ENCODE measurements at regions not wholly inside any gene's neighbourhood (a gene's known extent, or its start where the extent isn't known, plus 50 kb on each side); places are given as distances from the start of the nearest gene placed in this dataset.

DNA sequence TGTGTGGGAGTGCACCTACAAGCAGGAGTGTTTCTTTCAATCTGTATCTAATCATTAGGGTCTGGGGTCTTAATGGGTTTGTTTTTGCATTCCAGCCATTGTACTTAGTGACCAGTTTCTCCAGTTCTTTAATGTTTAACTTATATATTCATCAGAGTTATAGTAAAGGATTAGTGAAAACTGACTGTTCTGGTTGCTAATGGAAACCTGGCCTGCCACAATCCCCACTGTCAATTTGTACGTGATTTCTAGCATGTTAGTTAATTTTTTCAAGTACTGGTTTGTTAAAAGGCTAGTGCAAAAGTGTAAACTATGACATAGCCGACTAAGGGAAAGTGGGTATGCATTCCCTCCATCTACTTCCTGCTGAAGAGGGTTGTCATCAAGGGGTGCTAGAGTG lies 276.1 kb downstream of the HTR1A start:
- ATAC-seq (ENCODE audit: low read depth in 2 of 2), result no peak
- DNase-seq, result no peak
- Histone ChIP-seq H3K4me3 (ENCODE audit: low read depth, low read length) (no peak overlapping the region), H3K9me3 (ENCODE audit: control insufficient read depth in 2 of 2, low read length in 2 of 2) (no peaks in the 10 kb centered on the region), H3K27me3 (ENCODE audit: control insufficient read depth, insufficient read depth, low read length) (no peaks in the 10 kb centered on the region), H3K36me3 (ENCODE audit: control insufficient read depth, insufficient read depth, low read length) (no peaks in the 10 kb centered on the region), H3K27ac (ENCODE audit: insufficient read depth, low read length, poor library complexity, severe bottlenecking) (no peak overlapping the region), H3K4me1 (ENCODE audit: control insufficient read depth, insufficient read depth, low read length, poor library complexity, severe bottlenecking) (no peaks in the 10 kb centered on the region)
- Mint-ChIP-seq H3K4me1 (no peaks in the 10 kb centered on the region), H3K4me3 (no peak overlapping the region), H3K27ac (no peak overlapping the region), H3K36me3 (no peaks in the 10 kb centered on the region), H3K9me3 (peaks cover 0 to 8% (median 2%) of the 10 kb centered on the region in 7 donors), H3K27me3 (no peaks in the 10 kb centered on the region)

DNA sequence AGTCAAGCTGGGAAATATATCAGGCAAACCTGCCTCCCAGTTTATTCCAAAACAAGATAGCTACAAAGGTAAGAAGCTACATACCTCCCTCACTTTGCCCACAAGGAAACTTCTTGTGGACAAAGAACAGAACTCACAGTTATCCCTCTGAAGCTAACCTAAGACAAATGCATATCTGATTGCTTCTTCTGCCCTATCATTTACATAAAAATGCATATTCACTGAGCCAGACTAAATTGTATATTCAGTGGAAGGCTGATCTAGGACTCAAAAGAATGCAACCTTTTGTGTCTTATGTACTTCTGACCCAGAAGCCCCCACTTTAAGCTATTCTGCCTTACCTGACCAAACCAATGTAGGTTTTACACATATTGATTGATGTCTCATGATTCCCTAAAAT lies 276.8 kb downstream of the HTR1A start:
- H3K4me1 Mint-ChIP-seq, result no peaks in the 10 kb centered on the region
- no peak overlapping the region for H3K4me3 Mint-ChIP-seq
- Histone ChIP-seq H3K4me1 (ENCODE audit: control insufficient read depth, insufficient read depth, low read length, poor library complexity, severe bottlenecking) (no peaks in the 10 kb centered on the region), H3K27ac (ENCODE audit: insufficient read depth, low read length, poor library complexity, severe bottlenecking) (no peak overlapping the region), H3K9me3 (ENCODE audit: control insufficient read depth in 2 of 2, low read length in 2 of 2) (no peaks in the 10 kb centered on the region), H3K4me3 (ENCODE audit: low read depth, low read length) (no peak overlapping the region), H3K36me3 (ENCODE audit: control insufficient read depth, insufficient read depth, low read length) (no peaks in the 10 kb centered on the region), H3K27me3 (ENCODE audit: control insufficient read depth, insufficient read depth, low read length) (no peaks in the 10 kb centered on the region)
- H3K27ac Mint-ChIP-seq, result no peak overlapping the region
- no peaks in the 10 kb centered on the region for H3K36me3 Mint-ChIP-seq
- peaks cover 0 to 8% (median 2%) of the 10 kb centered on the region in 7 donors for H3K9me3 Mint-ChIP-seq
- no peak for DNase-seq
- no peak for ATAC-seq (ENCODE audit: low read depth in 2 of 2)
- H3K27me3 Mint-ChIP-seq, result no peaks in the 10 kb centered on the region

- no peak overlapping the region for H3K4me3 ChIP-seq (ENCODE audit: low read depth, low read length)
- no peak overlapping the region for H3K4me3 Mint-ChIP-seq
- H3K4me1 ChIP-seq (ENCODE audit: control insufficient read depth, insufficient read depth, low read length, poor library complexity, severe bottlenecking), result no peaks in the 10 kb centered on the region
- no peaks in the 10 kb centered on the region for H3K27me3 Mint-ChIP-seq
- no peak overlapping the region for H3K27ac ChIP-seq (ENCODE audit: insufficient read depth, low read length, poor library complexity, severe bottlenecking)
- H3K36me3 Mint-ChIP-seq, result no peaks in the 10 kb centered on the region
- ATAC-seq (ENCODE audit: low read depth in 2 of 2), result no peak
- peaks cover 0 to 19% (median 5%) of the 10 kb centered on the region in 7 donors for H3K9me3 Mint-ChIP-seq
- no peak overlapping the region for H3K27ac Mint-ChIP-seq
- no peaks in the 10 kb centered on the region for H3K36me3 ChIP-seq (ENCODE audit: control insufficient read depth, insufficient read depth, low read length)
- peaks cover 0 to 3% of the 10 kb centered on the region in 2 experiments for H3K9me3 ChIP-seq (ENCODE audit: control insufficient read depth in 2 of 2, low read length in 2 of 2)
- H3K27me3 ChIP-seq (ENCODE audit: control insufficient read depth, insufficient read depth, low read length), result no peaks in the 10 kb centered on the region
- DNase-seq, result no peak
- H3K4me1 Mint-ChIP-seq, result no peaks in the 10 kb centered on the region
Observed at GRCh38 chr5:63674881-63675280, 287.4 kb downstream of the HTR1A start.

DNA sequence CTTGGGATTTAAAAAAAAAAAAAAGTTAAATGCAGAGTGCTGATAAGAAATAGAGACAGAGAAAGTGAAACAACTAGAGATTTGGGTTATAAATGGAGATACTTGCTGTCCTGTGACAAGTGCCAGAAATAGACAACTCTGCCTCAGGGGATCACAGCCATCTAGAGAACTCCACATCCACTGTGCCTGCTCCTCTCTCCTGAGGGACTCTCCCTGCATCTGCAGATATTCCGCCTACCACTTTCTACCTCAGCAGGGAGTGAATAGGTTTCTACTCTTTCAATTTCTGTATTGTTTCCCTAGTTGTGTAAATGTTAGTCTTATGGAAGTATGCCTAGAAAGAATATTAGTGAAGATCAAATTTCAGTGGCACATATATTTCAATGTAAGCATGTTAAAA lies 307.2 kb downstream of the HTR1A start:
- H3K27ac ChIP-seq (ENCODE audit: insufficient read depth, low read length, poor library complexity, severe bottlenecking), result no peak overlapping the region
- H3K27me3 ChIP-seq (ENCODE audit: control insufficient read depth, insufficient read depth, low read length), result no peaks in the 10 kb centered on the region
- no peaks in the 10 kb centered on the region for H3K36me3 ChIP-seq (ENCODE audit: control insufficient read depth, insufficient read depth, low read length)
- Mint-ChIP-seq H3K4me1 (no peaks in the 10 kb centered on the region), H3K4me3 (no peak overlapping the region), H3K9me3 (peaks cover 1 to 11% (median 5%) of the 10 kb centered on the region in 7 donors), H3K27ac (no peak overlapping the region), H3K36me3 (no peaks in the 10 kb centered on the region), H3K27me3 (no peaks in the 10 kb centered on the region)
- DNase-seq, result no peak
- no peaks in the 10 kb centered on the region for H3K9me3 ChIP-seq (ENCODE audit: control insufficient read depth in 2 of 2, low read length in 2 of 2)
- no peak for ATAC-seq (ENCODE audit: low read depth in 2 of 2)
- no peaks in the 10 kb centered on the region for H3K4me1 ChIP-seq (ENCODE audit: control insufficient read depth, insufficient read depth, low read length, poor library complexity, severe bottlenecking)
- no peak overlapping the region for H3K4me3 ChIP-seq (ENCODE audit: low read depth, low read length)

DNA sequence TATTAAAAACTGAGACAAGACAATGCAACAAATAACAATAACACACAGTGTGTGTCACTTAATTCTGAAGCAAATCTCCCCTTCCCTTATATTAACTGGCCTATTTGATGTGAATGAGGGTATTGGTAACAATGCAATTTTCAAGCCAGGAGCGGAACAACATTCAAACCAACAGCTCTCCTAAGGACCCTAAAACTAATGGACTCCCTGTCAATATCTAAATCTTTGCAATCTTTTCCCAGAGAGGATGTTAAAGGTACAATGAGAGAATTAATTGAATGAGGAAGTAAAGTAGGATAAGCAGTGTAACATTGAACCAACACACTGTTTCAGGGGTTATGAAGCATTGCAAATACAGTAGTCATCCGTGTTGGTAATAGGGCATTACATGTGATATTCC lies 311.7 kb downstream of the HTR1A start:
- Histone ChIP-seq H3K36me3 (ENCODE audit: control insufficient read depth, insufficient read depth, low read length) (no peaks in the 10 kb centered on the region), H3K9me3 (ENCODE audit: control insufficient read depth in 2 of 2, low read length in 2 of 2) (no peaks in the 10 kb centered on the region), H3K27me3 (ENCODE audit: control insufficient read depth, insufficient read depth, low read length) (no peaks in the 10 kb centered on the region), H3K4me1 (ENCODE audit: control insufficient read depth, insufficient read depth, low read length, poor library complexity, severe bottlenecking) (no peaks in the 10 kb centered on the region), H3K4me3 (ENCODE audit: low read depth, low read length) (no peak overlapping the region), H3K27ac (ENCODE audit: insufficient read depth, low read length, poor library complexity, severe bottlenecking) (no peak overlapping the region)
- Mint-ChIP-seq H3K4me3 (no peak overlapping the region), H3K36me3 (no peaks in the 10 kb centered on the region), H3K9me3 (peaks cover 0 to 26% (median 2%) of the 10 kb centered on the region in 7 donors), H3K4me1 (no peaks in the 10 kb centered on the region), H3K27ac (no peak overlapping the region), H3K27me3 (no peaks in the 10 kb centered on the region)
- DNase-seq, result no peak
- ATAC-seq (ENCODE audit: low read depth in 2 of 2), result no peak

GRCh38 chr5:63648376-63648775 lies 313.9 kb downstream of the HTR1A start:
- Histone ChIP-seq H3K27me3 (ENCODE audit: control insufficient read depth, insufficient read depth, low read length) (no peaks in the 10 kb centered on the region), H3K9me3 (ENCODE audit: control insufficient read depth in 2 of 2, low read length in 2 of 2) (no peaks in the 10 kb centered on the region), H3K4me3 (ENCODE audit: low read depth, low read length) (no peak overlapping the region), H3K27ac (ENCODE audit: insufficient read depth, low read length, poor library complexity, severe bottlenecking) (no peak overlapping the region), H3K4me1 (ENCODE audit: control insufficient read depth, insufficient read depth, low read length, poor library complexity, severe bottlenecking) (no peaks in the 10 kb centered on the region), H3K36me3 (ENCODE audit: control insufficient read depth, insufficient read depth, low read length) (no peaks in the 10 kb centered on the region)
- no peak overlapping the region for H3K4me3 Mint-ChIP-seq
- no peaks in the 10 kb centered on the region for H3K36me3 Mint-ChIP-seq
- DNase-seq (no peak), ATAC-seq (ENCODE audit: low read depth in 2 of 2) (no peak)
- no peaks in the 10 kb centered on the region for H3K27me3 Mint-ChIP-seq
- H3K9me3 Mint-ChIP-seq, result peaks cover under 1 to 33% (median 4%) of the 10 kb centered on the region in 7 donors
- no peak overlapping the region for H3K27ac Mint-ChIP-seq
- no peaks in the 10 kb centered on the region for H3K4me1 Mint-ChIP-seq

GRCh38 chr5:63629951-63630630 lies 332.2 kb downstream of the HTR1A start:
- Histone ChIP-seq H3K9me3 (ENCODE audit: control insufficient read depth in 2 of 2, low read length in 2 of 2) (no peaks in the 10 kb centered on the region), H3K4me3 (ENCODE audit: low read depth, low read length) (no peak overlapping the region), H3K36me3 (ENCODE audit: control insufficient read depth, insufficient read depth, low read length) (no peaks in the 10 kb centered on the region), H3K27me3 (ENCODE audit: control insufficient read depth, insufficient read depth, low read length) (no peaks in the 10 kb centered on the region), H3K27ac (ENCODE audit: insufficient read depth, low read length, poor library complexity, severe bottlenecking) (no peak overlapping the region), H3K4me1 (ENCODE audit: control insufficient read depth, insufficient read depth, low read length, poor library complexity, severe bottlenecking) (no peaks in the 10 kb centered on the region)
- Mint-ChIP-seq H3K4me1 (peaks cover 0 to 4% (median 0%) of the 10 kb centered on the region in 4 donors), H3K27ac (no peak overlapping the region), H3K4me3 (no peak overlapping the region), H3K9me3 (peaks cover 0 to 9% (median 4%) of the 10 kb centered on the region in 7 donors), H3K27me3 (no peaks in the 10 kb centered on the region), H3K36me3 (no peaks in the 10 kb centered on the region)
- DNase-seq (no peak), ATAC-seq (ENCODE audit: low read depth in 2 of 2) (no peak)

- Histone ChIP-seq H3K36me3 (ENCODE audit: control insufficient read depth, insufficient read depth, low read length) (no peaks in the 10 kb centered on the region), H3K4me3 (ENCODE audit: low read depth, low read length) (no peak overlapping the region), H3K27ac (ENCODE audit: insufficient read depth, low read length, poor library complexity, severe bottlenecking) (no peak overlapping the region), H3K9me3 (ENCODE audit: control insufficient read depth in 2 of 2, low read length in 2 of 2) (peaks cover 0 to 2% of the 10 kb centered on the region in 2 experiments), H3K27me3 (ENCODE audit: control insufficient read depth, insufficient read depth, low read length) (no peaks in the 10 kb centered on the region), H3K4me1 (ENCODE audit: control insufficient read depth, insufficient read depth, low read length, poor library complexity, severe bottlenecking) (no peaks in the 10 kb centered on the region)
- DNase-seq (no peak), ATAC-seq (ENCODE audit: low read depth in 2 of 2) (no peak)
- Mint-ChIP-seq H3K4me3 (no peak overlapping the region), H3K27me3 (no peaks in the 10 kb centered on the region), H3K36me3 (no peaks in the 10 kb centered on the region), H3K4me1 (no peaks in the 10 kb centered on the region), H3K27ac (no peak overlapping the region), H3K9me3 (peaks cover 0 to 6% (median 2%) of the 10 kb centered on the region in 7 donors)
Observed at GRCh38 chr5:63613442-63613841, 348.8 kb downstream of the HTR1A start.
